Right lobe of liver (tissue), 6 donors: ENCODE measurements at regions not wholly inside any gene's neighbourhood (a gene's known extent, or its start where the extent isn't known, plus 50 kb on each side); places are given as distances from the start of the nearest gene placed in this dataset.

ENCODE experiments used
- ATAC-seq, 4 donors: fragments of 200-7000 bp; cut with Tn5 transposase; one replicate each; pipeline ENCODE4 v1.9.1; 2020; ENCODE audit warnings: mild to moderate bottlenecking in 4 of 4, moderate library complexity in 4 of 4
- DNase-seq, 3 donors: peaks; one replicate each; pipeline ENCODE4 v3.0.0-alpha.2; 2020
- H3K27ac ChIP-seq, 3 donors: fragments of 200-600 bp; one replicate each; pipeline ENCODE4 v1.8.0; 2022
- H3K27me3 ChIP-seq, 2 donors: fragments of 200-600 bp; one replicate each; pipeline ENCODE4 v1.8.0; 2022
- H3K36me3 ChIP-seq, 4 donors: fragments of 200-600 bp; sonication (generic) in 1 of 4; one replicate each; pipeline versions ENCODE4 v1.5.1 to v1.8.0; 2017 to 2022; ENCODE audit warnings: control low read depth in 1 of 4
- H3K4me1 ChIP-seq, 4 donors: fragments of 200-600 bp; sonication (generic) in 1 of 4; one replicate each; pipeline versions ENCODE4 v1.5.1 to v1.8.0; 2017 to 2022; ENCODE audit warnings: control low read depth in 1 of 4
- H3K4me3 ChIP-seq, 3 donors: fragments of 200-600 bp; one replicate each; pipeline ENCODE4 v1.8.0; 2022
- H3K9me3 ChIP-seq, 4 donors: fragments of 200-600 bp; sonication (generic) in 1 of 4; one replicate each; pipeline versions ENCODE4 v1.5.1 to v1.8.0; 2017 to 2022; ENCODE audit warnings: control low read depth in 1 of 4
- POLR2A ChIP-seq: fragments of 450-650 bp; IDR thresholded peaks from one replicate; pipeline ENCODE4 v1.6.1; 2017; ENCODE audit warnings: antibody characterized with exemption, mild to moderate bottlenecking
- WGBS: methylation state at CpG from one replicate; pipeline ENCODE4 v1.1.6; 2018; ENCODE audit warnings: low coverage, low lambda C conversion rate; ENCODE audit not compliant: insufficient coverage; ENCODE audit errors: missing lambda C conversion rate; 5-methylcytosine and 5-hydroxymethylcytosine counted together
- intact Hi-C, 2 donors: fragments of 100-400 bp; cut with DNase I; formaldehyde crosslinking; loops; one replicate each; pipeline versions ENCODE4 v1.11.2 to v1.14.1; 2022
- TF ChIP-seq, protein P1 (sequence below), 4 donors: fragments of 200-600 bp in 3 of 4; fragments of 450-650 bp in 1 of 4; IDR thresholded peaks; one replicate each; pipeline versions ENCODE4 v1.5.1 to v1.8.0; 2016 to 2022; ENCODE audit warnings: antibody characterized with exemption in 4 of 4, mild to moderate bottlenecking in 2 of 4
- donor health status: DM: no; HTN: yes; CAD: no.
- donor health status: DM: no; HTN: no; CAD: no.
- donor health status: DM: no; HTN: no; CAD: no.
- donor health status: DM: no; HTN: yes; CAD: no.
- donor health status: DM: no; HTN: yes; CAD: no.

DNA sequence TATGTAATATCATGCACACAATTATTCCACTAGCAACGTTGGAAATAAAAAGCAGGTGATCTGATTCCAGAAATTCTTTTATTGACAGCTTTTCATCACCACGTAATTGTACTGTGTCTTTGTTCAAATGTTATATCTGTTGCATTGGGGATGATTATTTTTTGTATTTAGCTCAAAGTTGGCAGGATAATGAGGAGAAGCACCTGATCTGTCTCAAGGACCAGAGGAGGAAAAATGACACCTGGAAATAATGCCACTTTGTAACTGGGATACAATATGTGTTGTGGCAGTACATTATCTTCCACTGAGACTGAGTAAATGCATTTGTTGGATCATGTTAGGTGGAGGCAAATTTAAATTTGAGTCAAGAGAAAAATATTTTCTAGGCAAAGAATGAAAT, 1298.8 kb upstream of the CDH6 start:
- WGBS = 39% methylated on average over 2 of the region's 2 CpGs
- Histone ChIP-seq H3K36me3 (no peaks in the 10 kb centered on the region), H3K9me3 (no peaks in the 10 kb centered on the region), H3K27ac (no peak overlapping the region), H3K27me3 (no peaks in the 10 kb centered on the region), H3K4me1 (no peaks in the 10 kb centered on the region), H3K4me3 (no peak overlapping the region)
- TF ChIP-seq POLR2A = no peak
- intact Hi-C loops = no loop called here
- DNase-seq (no peak), ATAC-seq (no peak)

DNA sequence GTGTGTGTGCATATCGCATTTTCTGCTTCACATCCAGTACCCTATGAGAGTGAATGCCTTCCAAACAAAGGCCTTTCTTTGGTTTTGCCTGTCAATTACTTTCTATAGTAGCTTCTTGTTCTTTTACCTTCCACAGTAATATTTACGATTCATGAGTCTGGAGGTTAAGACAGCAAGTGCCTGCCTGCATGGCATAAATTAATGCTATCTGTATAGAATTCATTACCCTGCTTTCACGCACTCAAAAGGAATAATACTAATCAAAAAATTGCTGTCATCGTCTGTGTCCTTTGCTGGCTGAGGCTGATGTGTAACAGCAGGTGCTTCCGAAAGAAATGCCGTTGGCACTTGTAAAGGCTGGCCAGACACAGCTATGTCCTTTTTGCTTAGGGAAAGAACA, 1304.4 kb upstream of the CDH6 start:
- Histone ChIP-seq H3K4me3 (no peak overlapping the region), H3K4me1 (no peaks in the 10 kb centered on the region), H3K36me3 (no peaks in the 10 kb centered on the region), H3K27ac (no peak overlapping the region), H3K27me3 (no peaks in the 10 kb centered on the region), H3K9me3 (no peaks in the 10 kb centered on the region)
- DNase-seq (no peak), ATAC-seq (no peak)
- intact Hi-C loops = no loop called here
- TF ChIP-seq POLR2A = no peak
- TF ChIP-seq, protein P1, sequence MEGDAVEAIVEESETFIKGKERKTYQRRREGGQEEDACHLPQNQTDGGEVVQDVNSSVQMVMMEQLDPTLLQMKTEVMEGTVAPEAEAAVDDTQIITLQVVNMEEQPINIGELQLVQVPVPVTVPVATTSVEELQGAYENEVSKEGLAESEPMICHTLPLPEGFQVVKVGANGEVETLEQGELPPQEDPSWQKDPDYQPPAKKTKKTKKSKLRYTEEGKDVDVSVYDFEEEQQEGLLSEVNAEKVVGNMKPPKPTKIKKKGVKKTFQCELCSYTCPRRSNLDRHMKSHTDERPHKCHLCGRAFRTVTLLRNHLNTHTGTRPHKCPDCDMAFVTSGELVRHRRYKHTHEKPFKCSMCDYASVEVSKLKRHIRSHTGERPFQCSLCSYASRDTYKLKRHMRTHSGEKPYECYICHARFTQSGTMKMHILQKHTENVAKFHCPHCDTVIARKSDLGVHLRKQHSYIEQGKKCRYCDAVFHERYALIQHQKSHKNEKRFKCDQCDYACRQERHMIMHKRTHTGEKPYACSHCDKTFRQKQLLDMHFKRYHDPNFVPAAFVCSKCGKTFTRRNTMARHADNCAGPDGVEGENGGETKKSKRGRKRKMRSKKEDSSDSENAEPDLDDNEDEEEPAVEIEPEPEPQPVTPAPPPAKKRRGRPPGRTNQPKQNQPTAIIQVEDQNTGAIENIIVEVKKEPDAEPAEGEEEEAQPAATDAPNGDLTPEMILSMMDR (IDR thresholded peaks at IDR 0.05) = no peak
- WGBS = 65% methylated on average over 6 of the region's 6 CpGs

DNA sequence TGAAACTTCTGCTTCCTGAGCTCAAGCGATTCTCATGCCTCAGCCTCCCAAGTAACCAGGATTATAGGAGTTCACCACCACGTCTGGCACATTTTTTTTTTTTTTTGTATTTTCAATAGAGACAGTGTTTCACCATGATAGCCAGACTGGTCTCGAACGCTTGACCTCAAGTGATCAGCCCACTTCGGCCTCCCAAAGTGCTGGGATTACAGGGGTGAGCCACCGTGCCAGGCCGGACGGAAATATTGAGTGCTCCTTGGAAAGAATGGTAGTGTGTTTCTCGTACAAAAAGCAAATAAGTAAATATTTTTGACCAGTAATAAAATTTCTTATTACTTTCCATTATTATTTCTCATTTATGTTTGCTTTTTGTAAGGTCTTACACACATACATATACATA, 1307.9 kb upstream of the CDH6 start:
- WGBS = 67% methylated on average over 9 of the region's 9 CpGs

DNA sequence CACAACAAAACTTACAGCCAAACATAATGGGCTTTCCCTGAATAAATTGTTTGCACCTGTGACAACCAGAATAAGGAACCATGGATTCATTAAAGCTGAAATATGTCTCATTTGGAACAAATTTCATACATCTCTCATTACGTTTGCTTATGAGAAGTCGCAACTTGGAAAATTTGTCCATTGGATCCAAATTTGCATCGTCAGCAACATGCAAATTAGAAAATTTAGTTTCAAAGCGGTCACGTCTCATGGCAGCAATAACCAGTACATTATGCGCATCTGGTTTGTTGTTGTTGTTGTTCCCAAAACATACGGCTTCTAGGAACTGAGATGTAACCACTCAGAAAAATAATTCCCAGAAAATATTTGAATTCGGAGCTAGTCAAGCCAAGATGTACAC, 1311.5 kb upstream of the CDH6 start:
- no peaks in the 10 kb centered on the region for H3K27me3 ChIP-seq
- H3K4me3 ChIP-seq = no peak overlapping the region
- H3K9me3 ChIP-seq = no peaks in the 10 kb centered on the region
- 72% methylated on average over 8 of the region's 8 CpGs for WGBS
- H3K4me1 ChIP-seq = no peaks in the 10 kb centered on the region
- intact Hi-C loops = no loop called here
- DNase-seq (no peak), ATAC-seq (no peak)
- no peaks in the 10 kb centered on the region for H3K36me3 ChIP-seq
- TF ChIP-seq POLR2A = no peak
- TF ChIP-seq, protein P1 (IDR thresholded peaks at IDR 0.05) = no peak
- no peak overlapping the region for H3K27ac ChIP-seq

More for the DNA sequence above, 1307.9 kb upstream of the CDH6 start:
- H3K4me3 ChIP-seq = no peak overlapping the region
- no peaks in the 10 kb centered on the region for H3K27me3 ChIP-seq
- no peak for TF ChIP-seq POLR2A
- ATAC-seq (no peak), DNase-seq (no peak)
- no peaks in the 10 kb centered on the region for H3K36me3 ChIP-seq
- H3K27ac ChIP-seq = no peak overlapping the region
- intact Hi-C loops = no loop called here
- no peaks in the 10 kb centered on the region for H3K9me3 ChIP-seq
- no peaks in the 10 kb centered on the region for H3K4me1 ChIP-seq

DNA sequence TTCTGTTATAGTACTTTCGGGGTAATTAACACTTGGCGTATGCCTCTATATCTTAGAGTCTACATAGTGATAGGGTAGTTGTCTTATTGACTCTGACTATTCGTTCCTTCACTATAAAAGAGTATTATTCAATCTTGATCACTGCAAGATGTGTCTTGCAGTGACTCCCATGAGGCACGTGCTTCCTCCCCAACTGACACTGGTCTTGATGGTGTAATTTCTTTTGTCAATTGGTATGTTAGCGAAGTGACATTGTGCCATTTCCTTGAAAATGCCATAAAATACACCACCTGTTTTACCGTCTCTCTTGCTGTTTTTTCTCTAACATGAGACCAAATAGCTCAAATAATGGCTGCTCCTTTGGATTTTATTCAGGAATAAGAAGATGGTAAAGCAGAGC, 1314.1 kb upstream of the CDH6 start:
- Histone ChIP-seq H3K4me3 (no peak overlapping the region), H3K27me3 (no peaks in the 10 kb centered on the region), H3K4me1 (no peaks in the 10 kb centered on the region), H3K36me3 (no peaks in the 10 kb centered on the region), H3K27ac (no peak overlapping the region), H3K9me3 (no peaks in the 10 kb centered on the region)
- 53% methylated on average over 6 of the region's 6 CpGs for WGBS
- intact Hi-C loops = no loop called here
- no peak for ATAC-seq
- no peak for TF ChIP-seq POLR2A
- TF ChIP-seq, protein P1 (IDR thresholded peaks at IDR 0.05) = no peak
- no peak for DNase-seq

DNA sequence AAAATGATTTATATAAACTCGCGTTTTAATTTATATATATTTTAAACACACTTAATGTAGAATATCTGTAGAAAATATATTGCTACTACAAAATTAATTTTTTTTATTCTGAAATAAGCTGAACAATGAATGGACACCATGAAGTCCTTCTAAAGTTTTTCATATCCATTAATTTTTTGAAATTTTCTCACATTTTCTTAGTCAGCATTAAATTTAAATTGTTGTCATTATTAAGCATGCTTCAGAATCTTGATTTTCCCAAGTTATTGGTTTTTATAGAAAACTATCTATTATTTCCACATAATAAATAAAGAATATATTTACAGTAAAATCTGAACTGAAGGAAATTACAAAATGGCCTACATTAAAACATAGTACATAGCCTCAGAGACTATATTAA, 1314.9 kb upstream of the CDH6 start:
- TF ChIP-seq, protein P1 (IDR thresholded peaks at IDR 0.05) = no peak
- TF ChIP-seq POLR2A = no peak
- H3K9me3 ChIP-seq = no peaks in the 10 kb centered on the region
- no peak overlapping the region for H3K4me3 ChIP-seq
- ATAC-seq (no peak), DNase-seq (no peak)
- intact Hi-C loops = no loop called here
- H3K36me3 ChIP-seq = no peaks in the 10 kb centered on the region
- no peak overlapping the region for H3K27ac ChIP-seq
- no peaks in the 10 kb centered on the region for H3K4me1 ChIP-seq
- no peaks in the 10 kb centered on the region for H3K27me3 ChIP-seq
- 93% methylated on average over 2 of the region's 2 CpGs for WGBS
